Karpas-422 (cell line): ENCODE measurements at regions not wholly inside any gene's neighbourhood (a gene's known extent, or its start where the extent isn't known, plus 50 kb on each side); places are given as distances from the start of the nearest gene placed in this dataset.

Source experiments
- DNase-seq: peaks from one replicate; pipeline ENCODE4 v3.0.0-alpha.2; 2015
- H2AFZ ChIP-seq: fragments of 200-600 bp; sonication (generic); 2 replicates; pipeline ENCODE4 v1.6.1; 2014; ENCODE audit warnings: antibody characterized with exemption, low read length, mixed read lengths
- H3K27ac ChIP-seq: fragments of 200-600 bp; sonication (generic); 2 replicates; pipeline ENCODE4 v1.5.1; 2014; ENCODE audit warnings: mild to moderate bottlenecking, low read length, moderate library complexity
- H3K27me3 ChIP-seq: fragments of 200-600 bp; sonication (generic); 2 replicates; pipeline ENCODE4 v1.6.1; 2014; ENCODE audit warnings: low read length, mixed read lengths
- H3K36me3 ChIP-seq: fragments of 200-600 bp; sonication (generic); 2 replicates; pipeline ENCODE4 v1.6.1; 2014; ENCODE audit warnings: low read length, mixed read lengths; ENCODE audit not compliant: insufficient read depth
- H3K4me1 ChIP-seq: fragments of 200-600 bp; sonication (generic); 2 replicates; pipeline ENCODE4 v1.6.1; 2014; ENCODE audit warnings: mild to moderate bottlenecking, low read length, mixed read lengths
- H3K4me2 ChIP-seq: fragments of 200-600 bp; sonication (generic); 2 replicates; pipeline ENCODE4 v1.6.1; 2014; ENCODE audit warnings: low read length, low read depth, mild to moderate bottlenecking; ENCODE audit not compliant: poor library complexity, severe bottlenecking
- H3K4me3 ChIP-seq: fragments of 200-600 bp; sonication (generic); 2 replicates; pipeline ENCODE4 v1.5.1; 2014; ENCODE audit warnings: mild to moderate bottlenecking, antibody characterized with exemption, low read length, mixed read lengths
- H3K79me2 ChIP-seq: fragments of 200-600 bp; sonication (generic); 2 replicates; pipeline ENCODE4 v1.6.1; 2014; ENCODE audit warnings: mild to moderate bottlenecking, low read length, mixed read lengths
- H3K9ac ChIP-seq: fragments of 200-600 bp; sonication (generic); 2 replicates; pipeline ENCODE4 v1.6.0; 2014; ENCODE audit warnings: low read length
- H3K9me2 ChIP-seq: fragments of 200-600 bp; sonication (generic), shearing (Covaris generic); replicated peaks from 2 replicates; pipeline ENCODE4 v1.6.0; 2014; ENCODE audit warnings: mild to moderate bottlenecking, low read length, moderate library complexity; ENCODE audit not compliant: insufficient read depth
- H3K9me3 ChIP-seq: fragments of 300-700, 200-600 bp; sonication (generic); 2 replicates; pipeline ENCODE4 v1.6.1; 2014; ENCODE audit warnings: low read length, mixed read lengths
- H4K20me1 ChIP-seq: fragments of 200-600 bp; sonication (generic); 2 replicates; pipeline ENCODE4 v1.6.1; 2014; ENCODE audit warnings: mild to moderate bottlenecking, antibody characterized with exemption, low read length, low read depth; ENCODE audit not compliant: insufficient read depth

GRCh38 chr4:170591076-170591475, 501.3 kb upstream of the AADAT start:
- Histone ChIP-seq H3K79me2 (no peaks in the 10 kb centered on the region), H3K27me3 (no peaks in the 10 kb centered on the region), H3K9me3 (no peaks in the 10 kb centered on the region), H3K4me3 (no peak overlapping the region), H3K4me1 (no peaks in the 10 kb centered on the region), H3K36me3 (no peaks in the 10 kb centered on the region), H3K27ac (no peak overlapping the region), H4K20me1 (no peaks in the 10 kb centered on the region), H3K9ac (no peak overlapping the region), H3K9me2 (no peaks in the 10 kb centered on the region), H3K4me2 (no peak overlapping the region), H2AFZ (no peak overlapping the region)
- no peak for DNase-seq

DNA sequence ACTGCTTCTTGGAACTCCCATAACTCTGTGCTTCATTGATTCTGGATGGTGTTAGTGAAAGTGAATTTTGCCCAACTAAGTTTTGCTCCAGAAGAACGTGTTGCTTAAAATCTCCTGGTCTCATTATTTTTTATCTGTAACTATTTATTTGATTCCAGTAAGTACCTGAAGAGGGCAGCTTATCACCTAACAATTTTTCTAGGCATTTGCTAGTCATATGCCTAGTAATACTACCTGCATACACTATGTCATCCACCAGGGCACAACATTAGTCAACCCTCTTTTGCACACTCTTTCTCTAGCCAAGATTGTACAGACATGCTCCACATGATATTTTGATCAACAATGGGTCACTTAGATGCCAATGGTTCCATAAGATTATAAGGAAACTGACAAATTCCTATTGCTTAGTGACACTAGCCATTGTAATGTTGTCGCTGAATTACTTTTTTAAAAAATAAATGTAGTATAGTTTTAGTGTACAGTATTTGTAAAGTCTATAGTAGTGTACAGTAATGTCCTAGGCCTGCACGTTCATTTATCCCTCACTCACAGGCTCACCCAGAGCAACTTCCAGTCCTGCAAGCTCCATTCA, 499.9 kb upstream of the AADAT start:
- Histone ChIP-seq H3K27me3 (no peaks in the 10 kb centered on the region), H3K9ac (no peak overlapping the region), H3K4me1 (no peaks in the 10 kb centered on the region), H3K9me3 (no peaks in the 10 kb centered on the region), H3K36me3 (no peaks in the 10 kb centered on the region), H3K27ac (no peak overlapping the region), H3K4me2 (no peak overlapping the region), H3K79me2 (no peaks in the 10 kb centered on the region), H2AFZ (no peak overlapping the region), H4K20me1 (no peaks in the 10 kb centered on the region), H3K9me2 (no peaks in the 10 kb centered on the region), H3K4me3 (no peak overlapping the region)
- peak; percentile 51 for DNase-seq

DNA sequence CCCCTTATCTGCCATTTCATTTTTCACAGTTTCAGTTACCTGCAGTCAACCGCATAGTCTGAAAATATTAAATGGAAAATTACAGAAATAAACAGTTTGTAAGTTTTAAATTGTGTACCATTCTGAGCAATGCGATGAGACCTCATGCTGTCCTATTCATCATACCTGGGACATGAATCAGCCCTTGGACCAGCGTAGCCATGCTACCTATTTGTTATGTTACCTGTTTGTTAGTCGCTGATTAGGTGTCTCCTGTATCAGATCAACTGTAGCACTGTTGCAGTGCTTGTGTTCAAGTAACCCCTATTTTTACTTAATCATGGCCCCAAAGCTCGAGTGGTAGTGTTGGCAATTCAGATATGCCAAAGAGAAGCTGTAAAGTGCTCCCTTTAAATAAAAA, 492.2 kb upstream of the AADAT start:
- Histone ChIP-seq H3K79me2 (no peaks in the 10 kb centered on the region), H3K4me3 (no peak overlapping the region), H3K27me3 (no peaks in the 10 kb centered on the region), H3K9me2 (no peaks in the 10 kb centered on the region), H3K36me3 (no peaks in the 10 kb centered on the region), H3K27ac (no peak overlapping the region), H2AFZ (no peak overlapping the region), H3K4me2 (no peak overlapping the region), H4K20me1 (no peaks in the 10 kb centered on the region), H3K9ac (no peak overlapping the region), H3K4me1 (no peaks in the 10 kb centered on the region), H3K9me3 (no peaks in the 10 kb centered on the region)
- no peak for DNase-seq

GRCh38 chr4:170581322-170581721, 491.6 kb upstream of the AADAT start:
- H3K9ac ChIP-seq = no peak overlapping the region
- no peak overlapping the region for H3K4me2 ChIP-seq
- no peaks in the 10 kb centered on the region for H3K36me3 ChIP-seq
- H3K79me2 ChIP-seq = no peaks in the 10 kb centered on the region
- no peak overlapping the region for H2AFZ ChIP-seq
- H4K20me1 ChIP-seq = no peaks in the 10 kb centered on the region
- no peaks in the 10 kb centered on the region for H3K9me2 ChIP-seq
- H3K9me3 ChIP-seq = no peaks in the 10 kb centered on the region
- DNase-seq = no peak
- no peak overlapping the region for H3K27ac ChIP-seq
- no peaks in the 10 kb centered on the region for H3K27me3 ChIP-seq
- no peaks in the 10 kb centered on the region for H3K4me1 ChIP-seq
- no peak overlapping the region for H3K4me3 ChIP-seq

DNA sequence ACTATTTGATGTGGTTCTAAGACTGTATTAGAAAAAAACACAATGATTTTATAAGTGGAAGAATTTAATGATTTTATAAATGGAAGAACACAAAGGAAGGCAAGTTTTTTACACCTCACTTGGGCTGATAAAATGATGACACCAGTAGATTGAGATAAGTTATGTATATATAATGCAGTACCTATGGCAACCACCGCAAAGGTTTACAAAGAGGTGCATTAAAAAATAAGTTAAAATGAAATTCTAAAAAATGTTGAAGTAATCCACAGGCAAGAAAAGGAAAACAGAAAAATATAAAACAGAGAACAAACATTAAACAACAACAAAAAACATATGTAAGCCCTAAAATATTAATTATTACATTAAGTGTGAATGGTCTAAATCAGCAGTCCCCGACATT, 490.9 kb upstream of the AADAT start:
- no peaks in the 10 kb centered on the region for H4K20me1 ChIP-seq
- no peak for DNase-seq
- H3K79me2 ChIP-seq = no peaks in the 10 kb centered on the region
- H3K9ac ChIP-seq = no peak overlapping the region
- H3K27ac ChIP-seq = no peak overlapping the region
- no peak overlapping the region for H3K4me2 ChIP-seq
- H3K36me3 ChIP-seq = no peaks in the 10 kb centered on the region
- no peaks in the 10 kb centered on the region for H3K4me1 ChIP-seq
- H3K9me3 ChIP-seq = no peaks in the 10 kb centered on the region
- H3K4me3 ChIP-seq = no peak overlapping the region
- H2AFZ ChIP-seq = no peak overlapping the region
- H3K27me3 ChIP-seq = no peaks in the 10 kb centered on the region
- no peaks in the 10 kb centered on the region for H3K9me2 ChIP-seq

DNA sequence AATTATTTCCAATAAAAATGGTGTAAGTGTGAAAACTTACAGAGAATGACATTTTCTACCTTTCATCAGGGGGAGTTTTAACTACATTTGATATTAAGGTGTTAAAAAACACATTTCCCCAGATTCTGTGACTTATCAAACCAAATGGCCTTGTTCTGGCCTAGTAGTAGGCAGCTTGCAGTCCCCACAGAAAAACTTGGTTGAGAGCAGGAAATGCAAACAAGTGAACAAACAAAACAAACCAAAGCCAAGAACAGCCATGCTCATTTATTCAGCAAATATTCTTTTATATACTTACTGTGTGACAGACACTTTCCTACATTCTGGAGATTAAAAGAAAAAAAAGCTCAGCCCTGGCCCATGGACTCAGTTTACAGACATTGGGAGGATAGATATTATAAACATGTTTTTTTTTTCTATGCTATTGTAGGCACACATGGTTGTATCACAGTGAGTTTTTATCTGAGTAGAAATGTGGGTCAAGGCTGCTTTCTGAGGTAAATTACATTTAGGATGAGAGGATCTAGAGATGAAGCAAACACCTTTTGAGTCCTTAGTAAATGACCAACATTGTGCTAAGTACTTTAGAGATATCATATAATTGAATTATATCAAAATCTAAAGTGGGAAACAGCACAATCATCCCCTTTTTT, 449.2 kb upstream of the AADAT start:
- Histone ChIP-seq H3K27ac (no peak overlapping the region), H3K36me3 (no peaks in the 10 kb centered on the region), H3K4me3 (no peak overlapping the region), H3K4me2 (no peak overlapping the region), H3K9me2 (no peaks in the 10 kb centered on the region), H2AFZ (no peak overlapping the region), H4K20me1 (no peaks in the 10 kb centered on the region), H3K27me3 (no peaks in the 10 kb centered on the region), H3K9me3 (no peaks in the 10 kb centered on the region), H3K79me2 (no peaks in the 10 kb centered on the region), H3K9ac (no peak overlapping the region), H3K4me1 (no peaks in the 10 kb centered on the region)
- DNase-seq = no peak

DNA sequence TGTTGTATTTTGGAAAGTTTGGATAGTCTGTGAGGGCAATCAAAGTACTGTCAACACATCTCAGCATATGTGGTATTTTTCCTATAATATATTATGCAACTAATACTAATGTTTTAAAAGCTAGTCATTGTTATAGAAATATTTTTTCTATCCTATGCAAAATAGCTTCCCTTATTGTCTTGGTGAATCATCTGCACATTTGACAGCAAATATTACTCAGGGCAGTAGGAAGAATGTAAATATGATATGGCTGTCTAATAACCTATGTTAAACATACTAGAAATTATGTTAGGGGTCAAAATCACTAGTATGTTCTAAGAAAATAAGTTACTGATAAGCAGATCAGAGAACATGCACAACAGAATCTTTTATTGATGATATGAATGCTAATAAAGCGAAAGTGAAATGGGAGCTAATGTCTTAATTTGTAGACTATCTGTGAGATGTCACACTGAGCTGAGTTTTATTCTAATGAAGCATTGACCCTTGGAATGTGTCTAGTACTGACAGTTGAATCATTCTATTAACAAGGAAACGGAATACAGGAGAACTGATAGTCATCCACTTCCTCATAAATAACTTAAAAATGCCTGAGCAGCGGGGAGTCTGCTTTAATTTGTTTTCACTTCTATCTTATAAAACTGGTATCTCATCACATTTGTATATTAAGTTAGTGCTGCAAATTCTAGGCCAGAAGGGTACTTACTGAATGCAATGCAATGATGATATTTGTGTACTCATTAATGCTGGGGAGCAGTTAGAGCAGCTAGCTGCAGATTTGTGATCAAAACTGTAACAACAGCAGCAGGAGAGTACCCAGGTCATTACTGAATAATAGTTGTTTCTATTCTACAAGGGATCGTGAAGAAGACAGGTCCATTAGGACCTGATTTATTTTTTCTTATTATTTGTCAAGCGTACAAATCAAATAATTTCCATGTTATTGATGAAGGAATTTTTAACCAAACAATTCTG, 440.3 kb upstream of the AADAT start:
- H3K9me3 ChIP-seq = no peaks in the 10 kb centered on the region
- H2AFZ ChIP-seq = no peak overlapping the region
- no peaks in the 10 kb centered on the region for H3K79me2 ChIP-seq
- no peaks in the 10 kb centered on the region for H4K20me1 ChIP-seq
- H3K27me3 ChIP-seq = no peaks in the 10 kb centered on the region
- no peak overlapping the region for H3K27ac ChIP-seq
- no peaks in the 10 kb centered on the region for H3K4me1 ChIP-seq
- no peak overlapping the region for H3K4me3 ChIP-seq
- no peak overlapping the region for H3K4me2 ChIP-seq
- H3K9ac ChIP-seq = no peak overlapping the region
- H3K36me3 ChIP-seq = no peaks in the 10 kb centered on the region
- DNase-seq = no peak
- H3K9me2 ChIP-seq = no peaks in the 10 kb centered on the region

DNA sequence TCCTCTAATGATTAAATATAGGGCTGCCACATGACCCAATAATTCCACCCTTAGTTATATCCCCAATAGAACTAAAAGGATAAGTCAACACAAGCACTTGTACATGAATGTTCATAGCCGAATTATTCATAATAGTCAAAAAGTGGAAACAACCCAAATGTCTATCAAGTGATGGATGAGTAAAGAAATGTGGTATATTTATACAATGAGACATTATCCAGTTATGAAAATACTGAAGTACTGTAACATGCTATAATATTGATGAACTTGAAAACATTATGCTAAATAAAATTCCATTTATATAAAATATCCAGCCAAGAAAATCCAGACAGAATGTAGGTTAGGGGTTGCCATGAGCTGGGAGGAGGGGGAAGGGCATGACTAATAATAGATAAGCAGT, 436.7 kb upstream of the AADAT start:
- H3K4me2 ChIP-seq = no peak overlapping the region
- no peaks in the 10 kb centered on the region for H3K9me2 ChIP-seq
- H2AFZ ChIP-seq = no peak overlapping the region
- no peaks in the 10 kb centered on the region for H3K36me3 ChIP-seq
- no peak overlapping the region for H3K27ac ChIP-seq
- H4K20me1 ChIP-seq = no peaks in the 10 kb centered on the region
- H3K9me3 ChIP-seq = no peaks in the 10 kb centered on the region
- DNase-seq = no peak
- no peak overlapping the region for H3K9ac ChIP-seq
- H3K79me2 ChIP-seq = no peaks in the 10 kb centered on the region
- no peaks in the 10 kb centered on the region for H3K4me1 ChIP-seq
- no peaks in the 10 kb centered on the region for H3K27me3 ChIP-seq
- H3K4me3 ChIP-seq = no peak overlapping the region
